ENCODE measurements at regions not wholly inside any gene's neighbourhood (a gene's known extent, or its start where the extent isn't known, plus 50 kb on each side); places are given as distances from the start of the nearest gene placed in this dataset.

DNA sequence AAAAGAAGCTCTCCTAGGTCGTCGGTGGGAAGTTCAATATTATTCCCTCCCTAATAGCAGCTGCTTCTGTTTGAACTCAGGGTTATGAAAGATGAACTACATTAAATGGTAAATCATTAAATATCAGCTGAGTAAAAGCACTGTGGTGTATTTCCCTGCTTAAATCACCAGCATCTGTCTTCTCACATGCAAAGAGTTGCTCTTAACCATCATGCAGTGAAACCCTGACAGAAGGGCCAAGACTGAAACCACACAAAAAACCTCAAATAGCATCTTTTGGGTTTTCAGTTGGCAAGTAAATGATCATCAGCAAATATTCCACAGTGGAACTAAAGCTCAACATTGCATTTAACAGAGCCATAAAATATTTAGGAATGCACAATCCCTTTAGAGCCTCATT lies 380.0 kb upstream of the ADGRL2 start:
- no peak for DNase-seq
- no peak overlapping the region for H3K27ac ChIP-seq (replicated peaks)
- H3K4me1 ChIP-seq = peaks cover 9% of the 10 kb centered on the region
- no peaks in the 10 kb centered on the region for H3K36me3 ChIP-seq
- H3K9me3 ChIP-seq (replicated peaks) = no peaks in the 10 kb centered on the region
- H3K27me3 ChIP-seq (ENCODE audit: low read depth) = no peaks in the 10 kb centered on the region
- TF ChIP-seq, protein P1, sequence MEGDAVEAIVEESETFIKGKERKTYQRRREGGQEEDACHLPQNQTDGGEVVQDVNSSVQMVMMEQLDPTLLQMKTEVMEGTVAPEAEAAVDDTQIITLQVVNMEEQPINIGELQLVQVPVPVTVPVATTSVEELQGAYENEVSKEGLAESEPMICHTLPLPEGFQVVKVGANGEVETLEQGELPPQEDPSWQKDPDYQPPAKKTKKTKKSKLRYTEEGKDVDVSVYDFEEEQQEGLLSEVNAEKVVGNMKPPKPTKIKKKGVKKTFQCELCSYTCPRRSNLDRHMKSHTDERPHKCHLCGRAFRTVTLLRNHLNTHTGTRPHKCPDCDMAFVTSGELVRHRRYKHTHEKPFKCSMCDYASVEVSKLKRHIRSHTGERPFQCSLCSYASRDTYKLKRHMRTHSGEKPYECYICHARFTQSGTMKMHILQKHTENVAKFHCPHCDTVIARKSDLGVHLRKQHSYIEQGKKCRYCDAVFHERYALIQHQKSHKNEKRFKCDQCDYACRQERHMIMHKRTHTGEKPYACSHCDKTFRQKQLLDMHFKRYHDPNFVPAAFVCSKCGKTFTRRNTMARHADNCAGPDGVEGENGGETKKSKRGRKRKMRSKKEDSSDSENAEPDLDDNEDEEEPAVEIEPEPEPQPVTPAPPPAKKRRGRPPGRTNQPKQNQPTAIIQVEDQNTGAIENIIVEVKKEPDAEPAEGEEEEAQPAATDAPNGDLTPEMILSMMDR (IDR thresholded peaks at IDR 0.05; ENCODE audit: borderline replicate concordance) = no peak
- intact Hi-C loops (cut with micrococcal nuclease) = no loop called here
- H3K4me3 ChIP-seq = no peak overlapping the region

DNA sequence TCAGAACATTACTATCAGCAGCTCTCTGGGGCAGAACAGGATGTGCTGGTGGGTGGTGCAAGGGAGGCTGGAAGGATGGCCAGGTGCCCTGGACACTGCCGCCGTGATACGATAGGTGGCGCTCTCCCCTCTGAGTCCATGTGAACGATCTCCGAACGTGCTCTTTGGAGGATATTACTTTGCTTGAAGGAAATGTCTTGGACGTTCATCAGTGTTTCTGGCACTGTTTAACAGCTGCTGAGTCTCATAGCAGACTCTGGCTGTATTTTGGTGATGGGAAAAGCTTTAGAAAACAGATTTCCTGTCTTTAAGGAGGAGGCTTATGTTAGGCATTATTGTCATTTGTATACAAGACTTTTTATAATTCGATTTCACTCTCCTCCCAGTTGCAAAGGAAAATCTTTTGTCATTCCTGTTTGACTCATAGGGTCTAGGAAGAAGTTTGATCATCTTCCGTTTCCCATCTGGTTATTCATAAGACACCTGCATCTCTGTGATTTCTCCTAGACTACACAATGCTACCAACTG lies 386.2 kb upstream of the ADGRL2 start:
- H3K27ac ChIP-seq (replicated peaks) = peak overlapping the region; percentile 74
- DNase-seq = peak; percentile 77
- H3K27me3 ChIP-seq (ENCODE audit: low read depth) = no peaks in the 10 kb centered on the region
- H3K9me3 ChIP-seq (replicated peaks) = no peaks in the 10 kb centered on the region
- TF ChIP-seq, protein P1 (IDR thresholded peaks at IDR 0.05; ENCODE audit: borderline replicate concordance) = peak; percentile 90
- H3K36me3 ChIP-seq = no peaks in the 10 kb centered on the region
- H3K4me3 ChIP-seq = no peak overlapping the region
- H3K4me1 ChIP-seq = peaks cover 41% of the 10 kb centered on the region
- intact Hi-C loops (cut with micrococcal nuclease) = loop anchor here (10.0 kb wide), 1 partner anchor 130 kb away; no protein-coding TSS in a partner anchor

DNA sequence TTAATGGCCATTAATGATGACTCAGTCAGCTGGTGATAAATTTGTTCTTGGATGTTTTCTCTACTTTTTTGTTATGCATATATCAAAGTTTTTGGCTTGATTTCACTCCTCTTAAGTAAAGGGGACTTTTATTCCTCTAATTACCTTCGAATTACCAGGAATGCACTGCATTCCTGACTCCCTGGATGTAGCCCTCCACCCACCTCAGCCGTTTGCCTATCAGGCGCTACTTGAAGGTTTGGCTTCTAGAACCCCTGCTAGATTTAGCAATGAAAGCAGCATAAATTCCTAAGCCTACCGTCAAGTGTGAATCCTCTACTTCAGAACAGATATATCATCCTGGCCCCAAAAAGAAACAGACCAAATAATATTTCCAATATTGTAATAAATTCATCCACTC lies 387.8 kb upstream of the ADGRL2 start:
- intact Hi-C loops (cut with micrococcal nuclease) = loop anchor here (10.0 kb wide), 1 partner anchor 132 kb away; no protein-coding TSS in a partner anchor
- no peak overlapping the region for H3K4me3 ChIP-seq
- H3K36me3 ChIP-seq = no peaks in the 10 kb centered on the region
- H3K27ac ChIP-seq (replicated peaks) = no peak overlapping the region
- TF ChIP-seq, protein P1 (IDR thresholded peaks at IDR 0.05; ENCODE audit: borderline replicate concordance) = no peak
- no peaks in the 10 kb centered on the region for H3K9me3 ChIP-seq (replicated peaks)
- H3K4me1 ChIP-seq = peaks cover 53% of the 10 kb centered on the region
- DNase-seq = no peak
- no peaks in the 10 kb centered on the region for H3K27me3 ChIP-seq (ENCODE audit: low read depth)

DNA sequence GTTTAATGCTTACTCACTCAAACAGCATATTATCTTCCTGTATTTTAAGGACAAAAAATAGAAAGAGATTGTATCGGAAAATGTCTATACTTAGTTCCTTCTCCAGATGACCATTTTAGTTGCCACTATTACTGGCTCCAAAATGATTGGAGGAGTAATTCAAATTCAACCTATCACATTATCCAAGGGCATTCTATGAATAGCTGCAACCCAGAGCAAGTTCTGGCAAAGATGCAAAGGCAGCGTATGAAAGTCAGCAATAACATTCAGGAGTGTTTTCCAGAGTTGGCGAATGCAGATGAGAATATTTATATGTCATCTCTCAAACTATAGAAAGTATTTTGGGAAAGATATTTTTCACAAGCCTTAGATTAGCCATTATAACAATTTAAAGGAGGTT lies 389.8 kb upstream of the ADGRL2 start:
- Histone ChIP-seq H3K27me3 (ENCODE audit: low read depth) (no peaks in the 10 kb centered on the region), H3K4me1 (peaks cover 72% of the 10 kb centered on the region), H3K9me3 (replicated peaks) (no peaks in the 10 kb centered on the region), H3K27ac (replicated peaks) (peak overlapping the region; percentile 77), H3K36me3 (no peaks in the 10 kb centered on the region), H3K4me3 (peak overlapping the region; percentile 32)
- intact Hi-C loops (cut with micrococcal nuclease) = loop anchor here (10.0 kb wide), 1 partner anchor 134 kb away; no protein-coding TSS in a partner anchor
- TF ChIP-seq, protein P1 (IDR thresholded peaks at IDR 0.05; ENCODE audit: borderline replicate concordance) = no peak
- DNase-seq = no peak

DNA sequence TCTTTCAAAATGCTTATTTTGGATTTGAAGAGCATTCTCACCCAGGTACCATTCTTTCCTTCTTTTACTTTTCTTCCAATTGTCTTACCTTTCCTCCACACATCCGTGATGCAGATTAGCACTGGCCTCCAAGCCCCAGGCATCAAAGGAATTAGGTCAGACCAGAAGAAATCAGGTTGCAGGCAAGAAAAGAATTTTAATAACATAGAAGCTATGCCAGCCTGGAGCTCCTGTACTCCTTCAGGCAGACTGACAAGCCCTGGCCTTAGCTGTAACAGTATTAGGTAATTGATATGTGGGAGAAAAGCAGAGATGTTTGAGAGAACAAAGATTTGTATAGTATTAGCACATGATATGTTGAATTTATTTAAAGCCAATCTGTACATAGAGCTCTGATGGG lies 390.4 kb upstream of the ADGRL2 start:
- no peak for DNase-seq
- Histone ChIP-seq H3K36me3 (no peaks in the 10 kb centered on the region), H3K4me3 (peak overlapping the region; percentile 32), H3K4me1 (peaks cover 69% of the 10 kb centered on the region), H3K9me3 (replicated peaks) (no peaks in the 10 kb centered on the region), H3K27ac (replicated peaks) (peak overlapping the region; percentile 77), H3K27me3 (ENCODE audit: low read depth) (no peaks in the 10 kb centered on the region)
- intact Hi-C loops (cut with micrococcal nuclease) = loop anchor here (10.0 kb wide), 1 partner anchor 134 kb away; no protein-coding TSS in a partner anchor
- TF ChIP-seq, protein P1 (IDR thresholded peaks at IDR 0.05; ENCODE audit: borderline replicate concordance) = no peak
